Femur (tissue), 1 donor: ENCODE measurements at regions not wholly inside any gene's neighbourhood (a gene's known extent, or its start where the extent isn't known, plus 50 kb on each side); places are given as distances from the start of the nearest gene placed in this dataset.
A peak's percentile ranks its signal among the peaks of the same experiment; 100 is the strongest.

Experiments used
- DNase-seq: peaks from one replicate; pipeline ENCODE4 v3.0.0-alpha.2; 2017

DNA sequence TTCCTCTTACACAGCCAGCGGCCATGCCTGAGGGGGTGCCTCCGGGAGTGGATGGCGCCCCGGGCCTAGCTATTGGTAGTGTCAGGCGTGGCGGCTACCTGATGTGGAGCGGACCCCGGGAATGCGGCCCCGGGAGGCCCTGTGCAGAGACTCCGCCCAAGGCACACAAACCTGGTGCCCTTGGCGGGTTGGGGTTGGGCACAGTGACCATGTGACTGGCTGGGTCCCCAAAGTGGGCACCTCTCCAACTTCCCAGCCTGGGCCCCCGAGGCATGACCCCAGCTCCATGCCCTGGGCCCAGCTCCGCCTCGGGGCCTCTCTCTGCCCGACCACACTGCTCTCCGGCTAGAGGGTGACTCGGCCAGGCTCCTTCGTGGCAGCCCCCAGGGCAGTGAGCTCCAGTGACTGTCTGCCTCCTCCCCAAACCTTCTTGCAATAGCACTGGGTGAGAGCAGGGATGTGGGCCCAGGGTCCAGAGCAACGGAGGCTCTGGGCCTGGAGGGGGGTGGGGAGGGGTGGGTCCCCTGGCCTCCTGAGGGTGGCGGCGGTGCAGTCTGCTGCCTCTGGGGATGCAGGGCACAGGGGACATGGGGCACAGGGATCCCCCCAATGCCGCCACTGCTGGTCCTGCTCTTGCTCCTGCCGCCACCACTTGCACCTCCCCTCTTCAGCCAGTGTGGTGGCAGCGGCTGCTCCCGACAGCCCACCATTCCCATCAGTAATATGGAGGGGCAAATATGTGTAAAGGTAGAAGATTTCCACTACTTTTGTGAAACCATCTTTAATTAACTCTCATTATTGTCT is 942.9 kb upstream of the EPHA7 start:
- DNase-seq: no peak

DNA sequence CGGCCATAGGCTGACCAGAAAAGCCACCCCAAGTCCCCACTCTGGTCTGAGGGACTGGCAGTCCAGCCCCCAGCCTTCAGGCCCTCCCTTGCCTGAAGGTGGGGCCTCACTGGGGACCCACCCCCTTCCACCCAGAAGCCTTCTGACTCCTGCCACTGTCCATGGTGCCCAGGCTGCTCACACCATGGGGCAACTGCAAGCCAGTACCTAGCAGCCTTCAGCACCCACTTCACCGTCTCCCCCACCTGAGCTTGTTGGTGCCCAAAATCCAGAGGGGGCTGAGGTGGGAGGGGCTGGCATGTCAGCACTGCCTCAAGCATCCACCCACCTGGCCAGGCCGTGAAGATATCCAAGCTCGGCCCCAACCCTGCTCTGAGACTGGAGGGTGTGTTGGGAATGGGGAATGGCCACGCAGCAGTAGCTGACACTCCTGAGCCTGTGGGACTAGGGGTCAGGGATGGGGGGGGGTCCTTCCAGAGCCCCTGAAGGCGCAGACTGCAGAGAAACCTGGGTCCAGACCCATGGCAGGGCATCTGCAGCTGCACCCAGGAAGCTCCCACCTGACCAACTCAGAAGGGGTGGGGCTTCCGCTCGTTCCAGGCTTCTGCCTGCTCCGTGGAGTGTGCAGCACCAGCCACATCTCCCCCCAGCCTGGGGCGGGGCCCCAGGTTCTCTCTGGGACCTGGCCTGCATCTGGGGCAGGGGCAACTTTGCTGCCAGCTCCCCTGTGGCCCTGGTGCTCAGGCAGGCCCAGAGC is 942.1 kb upstream of the EPHA7 start:
- no peak for DNase-seq

DNA sequence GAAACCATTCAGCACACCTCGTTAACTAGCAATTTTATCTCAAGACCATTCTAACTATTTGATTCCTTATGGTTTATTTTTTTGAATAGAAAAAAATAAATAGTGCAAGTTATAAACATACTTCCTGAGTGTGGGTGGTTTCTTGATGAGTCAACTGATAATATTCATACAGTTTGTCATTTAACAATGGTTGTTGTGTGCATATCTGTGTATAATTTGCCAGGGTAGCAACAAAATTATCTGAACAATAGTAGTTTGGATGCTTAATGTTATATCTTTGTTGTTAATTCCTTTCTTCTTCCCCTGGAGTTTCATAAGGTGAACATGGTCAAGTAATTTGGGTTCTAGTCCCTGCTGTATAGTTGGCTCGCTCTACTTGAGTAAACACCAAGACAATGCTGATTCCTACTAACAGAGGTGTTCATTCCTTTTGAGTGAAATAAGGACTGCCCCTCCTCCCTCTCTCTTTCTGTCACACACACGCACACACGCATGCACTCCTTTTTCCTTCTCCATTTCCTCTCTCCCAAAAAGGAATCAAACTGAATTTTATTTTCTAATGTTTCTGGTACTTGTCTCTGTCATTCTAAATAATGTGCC is 938.1 kb upstream of the EPHA7 start:
- DNase-seq: no peak

DNA sequence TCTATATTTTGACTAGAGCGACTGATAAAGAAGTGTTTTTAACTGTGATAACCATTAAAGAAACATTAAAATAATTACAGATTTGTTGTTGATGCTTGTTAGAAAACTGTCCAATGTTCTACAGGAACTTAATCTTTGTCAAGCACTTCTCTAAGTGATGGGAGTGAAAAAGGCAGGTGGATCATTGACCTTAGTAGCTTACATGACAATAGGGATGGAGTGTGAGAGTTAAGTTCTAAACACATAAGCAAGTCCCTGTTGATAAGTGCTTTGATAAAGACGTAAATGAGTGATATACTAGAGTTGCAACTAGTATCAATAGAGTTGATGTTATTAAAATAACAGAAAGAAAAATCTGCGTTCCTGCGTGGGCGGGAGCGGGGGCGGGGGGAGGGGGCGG is 931.5 kb upstream of the EPHA7 start:
- no peak for DNase-seq

DNA sequence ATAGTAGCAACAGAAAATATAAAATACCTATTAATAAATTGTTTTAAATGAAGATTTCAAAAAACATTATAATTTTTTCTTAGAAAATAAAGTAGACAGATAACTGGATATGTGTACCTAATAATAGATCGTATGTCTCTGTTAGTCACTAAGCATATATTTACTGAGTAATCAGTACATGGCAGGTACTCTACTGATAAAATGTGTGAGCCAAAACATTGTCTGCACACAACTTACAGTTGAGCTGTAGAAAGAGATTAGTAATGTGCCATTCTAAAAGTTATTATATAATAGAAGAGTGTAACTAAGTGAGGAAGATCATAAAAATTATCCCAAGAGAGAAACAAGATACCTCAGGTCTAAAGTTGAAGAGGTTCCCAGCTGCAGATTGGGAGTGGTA is 929.9 kb upstream of the EPHA7 start:
- no peak for DNase-seq

DNA sequence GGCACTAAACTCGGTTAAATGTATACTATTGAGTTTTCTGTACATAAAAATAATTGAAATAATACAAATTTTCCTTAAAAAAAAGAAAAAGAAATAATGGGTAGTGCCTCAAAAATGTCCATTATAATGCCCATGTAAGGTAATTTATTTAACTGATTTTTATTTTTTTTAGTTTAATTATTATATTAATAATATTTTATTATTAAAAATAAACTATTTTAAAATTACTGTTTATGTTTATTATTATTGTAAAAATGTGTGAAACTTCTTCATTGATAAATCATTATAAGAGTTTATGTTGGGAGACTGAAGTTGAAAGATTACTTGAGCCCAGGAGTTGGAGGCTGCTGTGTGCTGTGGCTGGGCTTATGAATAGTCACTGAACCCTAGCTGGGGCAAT is 925.5 kb upstream of the EPHA7 start:
- no peak for DNase-seq

DNA sequence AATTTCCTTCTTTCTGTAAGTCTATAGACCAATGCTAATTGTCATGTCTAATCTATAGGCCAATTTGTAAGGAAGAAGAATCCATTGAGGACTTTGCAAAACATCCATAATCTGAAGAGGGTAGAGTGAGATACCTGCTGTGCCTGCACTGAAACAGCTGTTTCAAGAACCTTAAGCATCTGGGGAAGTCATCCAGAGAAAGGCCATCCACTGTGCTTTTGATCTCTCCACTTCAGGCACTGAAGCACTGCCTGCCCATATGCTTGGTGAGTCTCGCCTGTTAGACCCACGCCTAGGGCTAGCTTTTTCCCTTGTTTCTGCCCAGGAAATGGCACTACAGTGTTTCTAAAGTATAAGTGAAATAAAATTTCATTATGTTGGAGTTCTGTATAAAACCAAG is 921.8 kb upstream of the EPHA7 start:
- no peak for DNase-seq

DNA sequence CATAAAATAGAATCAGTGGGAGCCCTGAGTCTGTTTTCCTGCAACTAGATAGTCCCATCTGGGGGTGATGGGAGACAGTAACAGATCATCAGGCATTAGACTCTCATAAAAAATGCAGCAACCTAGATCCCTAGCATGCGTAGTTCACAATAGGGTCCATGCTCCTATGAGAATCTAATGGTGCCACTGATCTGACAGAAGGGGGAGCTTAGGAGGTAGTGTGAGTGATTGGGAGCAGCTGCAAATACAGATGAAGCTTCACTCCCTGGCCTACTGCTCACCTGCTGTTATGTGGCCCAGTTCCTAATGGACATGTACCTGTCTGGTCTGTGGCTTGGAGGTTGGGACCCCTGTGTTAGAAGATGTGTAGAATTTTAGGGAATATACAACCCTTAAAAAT is 904.5 kb upstream of the EPHA7 start:
- no peak for DNase-seq

DNA sequence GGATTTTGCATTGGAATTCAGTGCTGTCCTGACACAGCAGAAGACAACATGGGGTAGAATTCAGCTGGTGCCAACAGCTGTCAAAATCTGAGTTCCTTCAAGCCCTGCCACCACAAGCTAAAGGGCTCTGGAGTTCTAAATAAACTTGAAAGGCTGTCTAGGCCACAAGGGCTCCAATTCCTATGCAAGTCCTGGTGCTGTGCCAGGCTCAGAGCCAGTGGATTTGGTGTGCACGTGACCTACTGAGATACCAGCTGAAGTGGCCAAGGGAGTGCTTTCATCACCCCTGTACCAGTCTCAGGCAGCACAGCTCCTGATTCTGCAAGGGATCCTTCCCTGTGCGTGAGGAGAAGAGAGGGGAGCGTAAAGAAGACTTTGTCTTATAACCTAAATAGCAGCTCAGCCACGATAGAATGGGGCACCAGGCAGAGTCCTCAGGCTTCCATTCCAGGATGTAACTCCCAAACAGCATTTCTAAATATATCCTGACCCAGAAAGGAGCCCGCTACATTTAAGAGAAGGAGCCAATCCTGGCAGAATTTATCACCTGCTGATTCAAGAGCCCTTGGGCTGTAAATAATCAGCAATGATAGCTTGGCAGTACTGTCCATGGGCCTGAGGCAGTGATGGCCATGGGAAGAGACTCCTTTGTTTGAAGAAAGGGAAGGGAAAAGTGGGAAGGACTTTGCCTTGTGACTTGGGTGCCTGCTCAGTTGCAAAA is 881.2 kb upstream of the EPHA7 start:
- peak; percentile 13 for DNase-seq

DNA sequence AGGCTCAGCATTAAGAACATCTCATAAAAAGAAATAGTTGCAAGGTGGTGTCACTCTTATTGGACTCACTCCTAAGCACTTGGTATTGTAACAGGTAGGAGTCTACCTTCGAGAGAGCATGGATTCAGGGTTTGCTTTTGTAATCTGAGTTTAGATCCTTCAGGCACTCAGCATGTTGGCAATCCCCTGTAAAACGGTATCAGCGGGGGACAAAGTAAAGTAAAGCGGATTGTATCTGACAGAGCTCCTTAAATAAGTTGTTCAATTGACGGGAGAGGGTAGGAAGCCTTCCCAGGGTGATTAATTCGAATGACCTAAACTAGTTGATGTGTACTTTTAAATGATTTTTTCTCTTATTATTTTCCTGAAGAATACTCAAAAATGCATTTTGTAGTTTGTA is 869.8 kb upstream of the EPHA7 start:
- DNase-seq: no peak

DNA sequence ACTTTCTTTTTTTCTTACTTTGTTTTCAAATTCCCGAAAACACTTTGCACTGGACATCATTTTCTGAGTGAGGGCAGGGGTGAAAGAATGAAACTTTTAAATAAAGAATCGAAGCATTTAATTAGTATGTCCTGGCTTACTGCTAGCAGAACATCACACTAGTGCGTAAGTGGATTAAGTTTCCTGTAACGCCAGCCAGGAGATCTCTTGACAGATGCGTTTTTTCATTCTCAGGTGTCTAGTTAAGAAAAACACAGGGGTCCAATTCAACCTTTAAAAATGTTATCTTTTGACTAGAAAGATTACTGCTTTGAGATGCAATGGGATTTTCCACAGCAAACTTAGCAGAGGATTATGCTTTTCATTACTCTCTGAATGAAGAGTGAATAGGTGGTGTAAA is 858.8 kb upstream of the EPHA7 start:
- no peak for DNase-seq

DNA sequence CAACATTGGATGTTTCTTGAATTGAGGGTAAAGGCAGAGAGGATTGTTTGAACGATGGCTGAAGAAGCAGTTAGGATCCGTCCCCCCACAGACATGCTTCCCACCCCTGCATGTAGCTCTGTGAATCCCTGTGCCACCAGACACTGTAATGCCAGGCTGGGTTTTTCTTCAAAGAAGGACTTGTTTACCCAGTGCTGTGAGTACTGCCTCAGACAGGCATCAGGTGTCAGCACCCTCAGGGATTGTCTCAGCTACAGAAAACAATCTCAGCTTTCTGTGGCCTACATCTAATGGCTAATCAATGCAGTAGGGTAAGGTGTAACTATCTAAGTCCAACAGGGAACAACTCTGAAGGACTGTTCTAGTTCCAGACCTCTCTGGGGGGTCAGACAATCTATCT is 853.0 kb upstream of the EPHA7 start:
- DNase-seq: no peak

DNA sequence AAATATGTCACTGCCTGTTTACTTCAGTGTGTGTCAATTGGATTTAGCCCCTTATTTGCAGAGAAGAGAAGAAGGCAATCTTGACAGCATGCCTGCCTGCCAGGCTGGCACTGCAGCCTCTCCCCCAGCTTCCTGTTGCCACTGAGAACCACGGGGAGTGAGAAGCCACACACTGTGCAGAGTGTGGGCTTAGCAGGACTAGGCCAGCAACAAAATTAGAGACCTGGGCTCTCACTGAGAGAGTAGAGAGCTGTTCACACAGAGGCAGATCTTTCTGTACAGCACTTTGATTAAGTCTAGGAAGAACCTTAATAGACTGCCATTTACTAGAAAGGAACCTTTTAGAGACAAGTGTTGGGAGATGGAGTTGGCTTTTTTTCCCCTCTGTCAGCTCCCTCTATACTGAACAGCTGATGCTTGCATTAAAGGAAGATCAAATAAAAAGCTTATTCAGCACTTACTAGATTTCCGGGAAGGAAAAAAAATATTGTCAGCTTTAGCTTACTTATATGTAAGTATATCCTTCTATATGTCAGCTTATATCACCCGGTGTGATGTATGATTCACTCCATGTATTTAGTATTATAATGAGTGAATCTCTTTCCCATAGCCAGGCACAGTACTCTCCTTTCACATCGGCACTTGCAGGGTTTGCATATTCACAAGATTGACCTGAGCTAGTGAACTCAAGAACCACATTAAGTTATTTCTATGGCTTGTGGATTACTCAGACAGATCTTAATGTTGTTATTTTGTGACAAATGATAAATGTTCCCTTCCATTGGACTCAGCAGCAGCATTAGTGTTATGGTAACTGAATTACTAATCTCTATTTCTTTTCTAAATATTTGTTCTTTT is 851.0 kb upstream of the EPHA7 start:
- DNase-seq: peak; percentile 24

DNA sequence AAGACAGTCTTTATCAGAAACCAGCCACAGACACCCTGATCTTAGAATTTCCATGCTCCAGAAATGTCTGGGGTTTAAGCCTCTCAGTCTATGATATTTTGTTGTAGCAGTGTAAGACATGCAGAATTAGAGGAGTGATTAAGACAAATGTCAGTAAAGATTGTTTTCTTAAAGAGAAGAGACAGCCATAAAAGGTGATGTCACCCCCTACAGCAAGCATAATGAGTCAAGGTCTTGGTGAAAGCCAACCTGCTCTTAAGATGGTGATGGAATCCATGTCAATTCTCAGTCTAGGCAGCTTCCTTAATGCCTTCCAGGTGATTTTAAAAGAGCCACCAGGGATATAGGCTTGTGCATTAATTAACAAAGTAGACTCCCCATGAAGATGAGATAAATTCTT is 849.9 kb upstream of the EPHA7 start:
- DNase-seq: no peak

DNA sequence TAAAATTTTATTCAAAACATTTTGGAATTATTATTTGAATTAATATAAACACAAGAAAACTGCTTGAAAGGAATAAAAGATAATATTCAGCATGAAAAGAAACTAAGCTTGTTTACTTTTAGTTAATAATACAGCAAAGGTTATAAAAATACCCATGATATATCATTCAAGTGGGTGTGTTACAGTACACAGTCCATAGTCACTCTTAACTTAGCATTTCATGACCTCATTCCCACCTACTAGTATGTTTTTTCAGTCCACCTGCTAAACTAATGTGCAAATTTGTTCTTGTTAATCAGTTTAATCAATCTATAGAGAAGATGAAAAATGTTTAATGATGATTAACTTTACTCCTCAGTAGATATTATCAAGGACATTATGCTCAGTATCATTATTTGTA is 841.4 kb upstream of the EPHA7 start:
- no peak for DNase-seq

DNA sequence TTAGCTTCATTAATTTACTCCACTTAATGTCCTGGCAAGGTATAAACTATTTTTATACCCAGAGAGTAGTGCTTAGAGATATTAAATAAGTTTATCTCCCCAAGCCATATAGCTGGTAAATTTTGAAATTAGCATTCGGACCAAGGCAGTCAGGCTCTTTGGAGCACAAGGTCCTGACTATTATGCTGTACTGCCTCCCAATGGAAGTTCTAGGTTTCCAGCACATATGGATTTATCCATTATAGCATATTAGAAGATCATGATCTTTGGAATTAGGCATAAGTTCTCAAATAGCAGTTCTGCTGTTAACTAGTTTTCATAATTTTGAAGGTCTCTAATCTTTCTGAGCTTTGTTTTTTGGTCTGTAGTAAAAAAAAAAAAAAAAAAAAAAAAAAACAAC is 835.3 kb upstream of the EPHA7 start:
- no peak for DNase-seq

DNA sequence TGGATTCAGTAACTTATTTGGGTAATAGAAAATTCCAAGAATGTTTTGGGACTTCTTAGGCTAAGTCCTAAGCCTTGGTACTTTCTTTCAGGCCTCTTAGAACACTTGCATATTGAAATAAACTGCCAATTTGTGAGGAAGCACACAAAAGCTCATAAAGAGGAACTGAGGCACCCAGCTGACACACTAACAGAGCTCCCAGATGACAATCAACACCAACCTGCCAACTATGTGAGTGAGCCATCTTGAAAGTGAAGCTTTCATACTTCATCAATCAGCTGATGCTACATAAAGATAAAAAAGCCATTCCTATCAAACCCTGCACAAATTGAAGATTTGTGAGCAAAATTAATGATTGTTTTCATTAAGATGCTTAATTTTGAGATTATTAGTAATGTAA is 832.5 kb upstream of the EPHA7 start:
- no peak for DNase-seq

DNA sequence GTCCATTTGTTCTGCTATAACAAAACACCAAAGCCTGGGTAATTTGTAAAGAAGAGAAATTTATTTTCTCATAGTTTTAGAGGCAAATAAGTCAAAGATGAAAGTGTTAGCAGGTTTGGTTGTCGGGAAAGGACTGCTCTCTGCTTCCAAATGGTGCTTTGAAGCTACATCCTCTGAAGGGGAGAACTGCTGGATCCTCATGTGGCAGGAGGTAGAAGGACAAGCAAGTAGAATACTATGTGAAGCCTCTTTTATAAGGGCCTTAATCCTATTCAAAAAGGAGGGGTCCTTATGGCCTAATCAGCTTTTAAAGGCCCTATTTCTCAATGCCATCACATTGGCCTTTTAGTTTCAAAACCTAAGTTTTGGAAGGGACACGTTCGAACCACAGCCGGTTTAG is 826.0 kb upstream of the EPHA7 start:
- no peak for DNase-seq

DNA sequence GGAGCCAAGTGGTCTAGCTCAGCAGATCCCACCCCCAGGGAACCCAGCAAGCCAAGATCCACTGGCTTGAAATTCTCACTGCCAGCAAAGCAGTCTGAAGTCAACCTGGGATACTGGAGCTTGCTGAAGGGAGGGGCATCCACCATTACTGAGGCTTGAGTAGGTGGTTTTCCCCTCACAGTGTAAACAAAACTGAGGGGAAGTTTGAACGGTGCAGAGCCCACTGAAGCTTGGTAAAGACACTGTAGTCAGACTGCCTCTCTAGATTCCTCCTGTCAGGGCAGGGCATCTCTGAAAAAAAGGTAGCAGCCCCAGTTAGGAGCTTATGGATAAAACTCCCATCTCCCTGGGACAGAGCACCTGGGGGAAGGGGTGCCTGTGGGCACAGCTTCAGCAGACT is 819.5 kb upstream of the EPHA7 start:
- DNase-seq: no peak

DNA sequence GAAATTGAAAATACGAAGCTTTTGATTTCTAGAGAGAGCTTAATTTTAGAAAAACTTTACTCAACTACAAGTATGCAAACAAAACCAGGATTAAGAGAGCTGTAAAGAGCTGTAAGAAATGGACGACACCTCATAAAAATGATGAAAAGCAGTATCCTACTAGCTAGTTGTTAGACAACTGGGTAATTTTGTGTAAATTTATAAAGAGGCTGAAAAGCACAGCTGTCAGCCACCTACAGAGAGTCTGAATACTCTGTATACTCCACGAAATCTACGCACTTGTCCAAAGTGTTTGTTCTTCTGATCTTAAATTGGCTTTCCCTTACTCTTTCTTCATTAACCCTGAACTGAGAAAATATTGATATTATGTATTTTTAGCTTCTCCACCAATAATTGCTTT is 808.4 kb upstream of the EPHA7 start:
- no peak for DNase-seq

DNA sequence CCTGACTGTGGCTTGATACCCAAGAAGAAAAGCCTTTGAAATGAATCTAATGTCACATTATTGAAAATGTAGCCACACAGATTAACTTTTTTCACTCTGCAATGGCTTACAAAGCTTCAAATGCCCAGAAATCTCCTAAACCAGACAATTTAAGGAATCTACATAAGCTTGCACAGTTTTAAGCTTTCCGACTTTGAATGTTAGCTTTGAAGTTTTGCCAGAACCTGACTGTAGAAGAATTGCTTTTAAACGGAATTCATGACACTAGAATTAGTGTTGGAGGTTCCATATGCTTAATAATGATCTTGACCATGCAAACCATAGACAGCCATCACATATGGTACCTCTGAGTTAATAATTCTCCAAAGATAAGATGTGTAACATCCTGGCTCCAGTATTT is 798.5 kb upstream of the EPHA7 start:
- DNase-seq: no peak

DNA sequence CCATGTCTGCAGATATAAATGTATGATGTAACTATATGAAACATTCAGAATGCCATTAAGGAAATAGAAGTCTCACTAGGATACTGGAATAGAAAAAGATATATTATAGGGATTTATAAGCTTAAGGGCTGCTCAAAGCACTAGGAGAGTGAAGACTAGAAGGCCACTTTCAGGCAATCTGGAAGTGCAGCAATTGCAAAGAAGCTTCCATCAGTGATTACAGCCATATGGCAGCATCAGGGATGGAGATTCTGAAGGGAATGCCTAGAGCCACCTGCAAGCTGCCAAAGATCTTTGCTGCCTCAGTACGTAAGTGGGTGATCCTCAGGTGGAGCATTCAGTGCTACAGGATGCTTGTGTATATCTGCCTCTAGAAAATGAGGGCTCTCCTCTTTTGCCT is 796.2 kb upstream of the EPHA7 start:
- no peak for DNase-seq

DNA sequence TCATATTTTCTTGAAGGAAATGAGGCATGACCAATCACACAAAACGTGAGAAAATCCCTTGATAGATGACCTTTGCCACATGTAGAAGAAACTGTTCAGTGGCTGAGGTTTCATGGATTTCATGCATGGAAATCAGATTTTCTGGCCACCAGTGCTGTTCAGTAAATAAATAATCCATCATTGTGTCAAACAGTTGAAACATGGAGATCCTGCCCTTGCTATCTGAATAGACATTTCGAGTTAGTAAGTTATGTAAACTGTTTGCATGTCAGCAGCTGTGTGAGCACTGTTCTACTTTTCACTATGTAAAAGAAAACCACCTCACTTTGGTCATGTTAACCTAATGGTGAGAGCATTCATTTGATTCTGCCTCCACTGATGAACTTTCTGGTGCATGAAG is 793.9 kb upstream of the EPHA7 start:
- DNase-seq: no peak
